Stimulated activated CD4-positive, alpha-beta T cell treated with anti-CD3 and anti-CD28 coated beads, Interleukin-2, amount 100 ng/mL, for 48 hours (primary cell): ENCODE measurements at regions not wholly inside any gene's neighbourhood (a gene's known extent, or its start where the extent isn't known, plus 50 kb on each side); places are given as distances from the start of the nearest gene placed in this dataset.
"Not testable (repeated sequence)": the region's sequence is repeated elsewhere in the genome, so short reads cannot be mapped to it uniquely, and the experiment has no call there.

Source experiments
- DNase-seq, 2 donors: peaks; one replicate each; pipeline ENCODE4 v3.0.0-alpha.2; 2020

DNA sequence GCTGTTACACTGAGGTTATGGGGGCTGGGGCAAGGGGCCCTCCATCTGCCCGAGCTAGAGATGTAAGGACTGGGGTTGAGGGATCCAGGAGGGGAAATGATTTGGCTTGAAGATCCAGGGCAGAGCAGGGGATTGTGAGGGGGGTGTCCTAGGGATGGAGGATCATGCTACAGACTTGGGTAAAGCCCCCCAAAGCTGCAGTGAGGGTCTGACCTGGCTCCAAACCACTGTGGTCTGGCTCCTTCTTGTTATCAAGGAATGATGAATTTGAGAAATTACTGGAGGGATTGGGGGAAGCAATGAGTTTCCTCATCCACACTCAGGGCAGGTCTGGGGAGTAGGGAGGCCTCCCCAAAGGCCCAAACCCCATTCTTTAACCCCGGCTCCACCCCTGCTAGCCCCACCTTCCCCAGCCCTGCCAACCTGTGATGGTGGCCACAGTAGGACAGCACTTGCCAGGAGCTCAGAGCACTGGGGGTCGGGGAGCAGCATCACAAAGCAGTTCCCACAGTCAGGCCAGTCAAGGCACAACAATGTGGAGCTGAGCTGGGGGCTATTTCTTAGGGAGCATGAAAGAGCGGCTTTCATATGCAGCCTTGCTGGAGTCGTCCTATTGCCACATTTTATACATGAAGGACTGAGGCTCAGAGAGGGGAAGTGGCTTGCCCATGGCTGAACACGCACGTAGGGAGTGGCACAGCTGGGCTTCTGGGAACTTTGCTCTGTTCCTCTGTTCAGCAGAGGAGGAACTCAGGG is 165.5 kb downstream of the EFNB1 start:
- DNase-seq: no peak

DNA sequence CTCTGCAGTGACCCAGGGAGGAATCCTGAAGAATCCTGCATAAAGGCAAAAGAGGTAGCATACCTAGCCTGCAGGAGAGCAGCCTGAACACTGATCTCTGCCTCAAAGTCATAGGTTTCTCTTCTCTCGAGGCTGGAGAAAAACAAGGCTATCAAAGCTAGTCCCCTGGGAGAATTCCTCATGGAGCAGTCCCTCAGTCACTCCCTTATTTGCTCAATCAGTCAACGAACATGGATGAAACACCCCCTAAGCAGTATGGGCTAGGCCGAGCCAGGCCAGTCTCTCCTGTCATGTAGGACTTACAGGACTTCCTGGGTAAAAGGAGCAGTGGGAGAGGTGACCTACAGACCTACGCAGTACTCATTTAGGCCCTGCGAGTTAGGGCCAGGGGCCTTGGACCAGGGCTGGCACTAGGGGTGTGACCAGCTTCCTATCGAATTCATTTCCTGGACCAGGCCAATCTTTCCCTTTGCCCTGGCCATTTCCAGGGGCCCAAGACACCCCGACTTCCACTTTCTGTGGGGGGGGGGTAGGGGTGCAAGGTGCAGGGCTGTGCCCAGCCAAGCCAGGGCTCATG is 164.1 kb downstream of the EFNB1 start:
- no peak for DNase-seq

DNA sequence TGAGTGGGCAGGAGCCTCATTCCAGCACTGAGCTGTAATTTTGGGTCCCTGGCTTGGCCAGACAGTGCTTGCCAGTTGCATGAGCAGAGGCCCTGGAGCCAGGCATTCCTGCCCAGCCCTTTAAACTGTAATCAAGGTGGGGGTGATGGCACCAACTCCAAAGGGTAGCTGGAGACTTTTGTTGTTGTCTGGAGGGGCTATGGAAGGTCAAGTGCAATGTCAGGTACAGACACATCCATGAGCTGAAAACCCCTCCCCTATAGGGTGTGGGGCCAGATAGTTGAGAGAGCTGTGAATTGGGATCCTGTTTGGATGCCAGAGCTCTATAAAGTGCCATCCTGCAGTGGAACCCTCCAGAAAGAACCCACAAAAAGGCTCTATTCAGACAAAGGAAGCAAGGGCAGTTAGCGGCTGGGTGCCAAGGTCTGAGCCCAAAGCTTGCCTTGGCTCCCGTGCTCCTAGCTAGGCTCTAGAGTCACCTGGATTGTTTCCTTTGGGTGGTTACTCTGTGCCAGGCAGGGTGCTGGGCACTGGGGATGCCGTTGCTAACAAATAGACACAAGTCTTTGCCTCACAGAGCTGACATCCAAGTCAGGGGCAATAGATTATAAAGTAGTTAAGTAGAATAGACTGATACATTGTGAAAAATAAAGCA is 163.0 kb downstream of the EFNB1 start:
- DNase-seq: no peak

DNA sequence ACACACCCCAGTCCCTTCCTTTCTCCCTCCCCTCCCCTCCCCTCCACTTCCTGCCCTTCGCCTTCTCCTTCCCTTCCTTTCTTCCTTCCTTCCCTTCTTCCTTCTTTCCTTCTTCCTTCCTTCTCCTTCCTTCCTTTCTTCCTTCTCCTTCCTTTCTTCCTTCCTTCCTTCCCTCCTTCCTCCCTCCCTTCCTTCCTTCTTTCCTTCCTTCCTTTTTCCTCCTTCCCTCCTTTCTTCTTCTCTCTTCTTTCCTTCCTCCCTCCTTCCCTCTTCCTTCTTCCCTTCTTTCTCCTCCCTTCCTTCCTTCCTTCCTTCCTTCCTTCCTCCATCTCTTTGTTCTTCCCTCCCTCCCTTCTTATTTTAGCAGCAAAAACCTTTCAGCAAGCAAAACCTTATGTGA is 162.1 kb downstream of the EFNB1 start:
- DNase-seq: no peak

DNA sequence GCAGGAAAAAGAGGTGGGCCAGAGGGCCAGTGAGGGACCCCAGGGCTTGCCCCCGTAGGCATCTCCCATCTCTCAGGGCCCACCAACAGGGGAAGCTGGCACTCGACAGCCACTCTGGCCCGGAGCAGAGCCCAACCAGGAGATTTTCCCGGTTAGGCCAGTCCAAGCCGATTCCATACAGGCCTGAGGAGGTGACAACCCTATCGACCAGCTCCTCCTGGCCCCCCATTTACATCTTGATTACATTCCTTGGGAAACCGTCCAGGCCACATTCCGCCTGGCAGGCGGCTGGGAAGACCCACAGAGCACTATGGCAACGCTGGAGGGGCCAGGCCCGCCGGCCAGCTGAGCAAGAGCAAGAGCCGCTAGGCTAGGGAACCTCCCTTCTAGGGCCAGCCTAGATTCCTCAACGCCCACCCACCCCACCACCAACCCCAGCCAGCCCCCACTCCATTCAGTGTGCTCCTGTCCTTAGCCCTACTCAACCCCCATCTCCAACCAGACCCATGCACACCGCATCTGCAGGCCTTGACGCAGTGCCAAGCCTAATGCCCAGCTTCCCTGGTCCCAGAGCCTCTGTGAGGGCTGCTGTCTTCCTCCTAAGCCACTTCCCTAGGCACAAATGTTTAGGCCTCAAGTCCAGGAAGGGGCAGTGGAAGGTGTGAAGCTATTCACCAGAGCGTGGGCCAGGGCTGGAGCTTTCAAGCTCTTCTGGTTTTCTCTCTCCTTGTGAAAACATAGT is 161.2 kb downstream of the EFNB1 start:
- DNase-seq: no peak

DNA sequence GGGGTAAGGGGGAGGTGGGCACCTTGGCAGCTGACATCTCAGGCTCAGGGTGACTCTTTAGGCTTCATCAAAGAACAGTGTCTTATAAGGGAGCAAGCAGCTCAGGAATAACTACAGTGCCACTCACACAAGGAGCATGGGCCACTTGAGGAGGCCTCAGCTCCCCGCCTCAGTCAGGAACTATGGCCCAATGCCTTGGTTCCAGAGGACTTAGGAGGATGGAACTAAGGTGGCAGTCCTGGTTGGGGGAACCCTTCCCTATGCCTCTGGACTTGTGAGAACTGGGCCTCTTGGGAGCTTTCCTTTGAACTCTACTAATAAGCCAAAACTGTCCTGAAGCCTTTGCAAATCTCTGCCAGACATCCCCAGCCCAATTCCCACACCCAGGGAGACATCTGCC is 160.6 kb downstream of the EFNB1 start:
- no peak for DNase-seq

DNA sequence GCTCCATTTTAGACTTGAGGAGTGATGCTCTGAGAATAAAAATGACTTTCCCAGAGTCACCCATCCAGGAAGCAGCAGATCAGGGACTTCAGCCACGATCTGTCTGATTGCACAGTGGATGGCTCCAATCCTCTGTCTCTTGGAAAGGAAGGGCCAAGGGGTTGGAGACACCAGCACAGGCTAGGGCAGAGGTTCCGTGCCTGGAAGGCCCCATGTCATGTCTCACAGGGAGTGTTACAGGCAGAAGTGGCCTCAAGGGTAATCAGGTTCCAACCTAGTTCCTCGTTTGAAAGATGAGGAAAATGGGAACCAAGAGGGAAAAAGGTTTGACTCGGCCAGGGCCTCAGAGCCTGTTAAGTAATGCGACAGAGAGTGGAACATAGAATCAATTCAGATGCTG is 160.0 kb downstream of the EFNB1 start:
- no peak for DNase-seq

DNA sequence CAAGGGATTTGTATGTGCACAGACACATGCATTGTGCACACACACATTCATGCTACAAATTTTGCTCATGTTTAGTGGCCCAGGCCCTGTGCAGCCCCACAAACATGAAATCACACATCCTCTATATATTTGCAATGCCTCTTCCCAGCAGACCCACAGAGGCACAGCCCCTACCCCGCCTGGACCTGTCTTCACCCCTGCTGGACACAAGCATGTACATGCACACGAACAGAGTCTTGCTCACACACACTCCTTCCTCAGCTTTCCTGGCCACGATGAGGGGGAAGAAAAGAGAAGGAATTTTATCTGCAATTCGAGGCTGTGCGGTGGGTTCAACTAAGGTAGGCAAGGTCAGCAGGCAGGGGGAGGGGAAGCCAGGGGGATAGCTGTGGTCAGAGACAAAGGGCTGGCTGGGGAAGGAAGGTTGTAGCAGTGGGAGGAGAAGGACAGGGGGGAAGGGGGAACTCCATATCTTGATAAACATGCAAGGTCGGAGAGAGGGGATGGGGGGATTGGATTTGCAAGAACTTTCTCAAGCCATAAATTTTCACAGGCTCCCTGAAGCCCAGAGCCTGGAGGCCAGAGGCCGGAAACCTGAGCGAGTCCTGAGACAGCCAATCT is 156.4 kb downstream of the EFNB1 start:
- no peak for DNase-seq

DNA sequence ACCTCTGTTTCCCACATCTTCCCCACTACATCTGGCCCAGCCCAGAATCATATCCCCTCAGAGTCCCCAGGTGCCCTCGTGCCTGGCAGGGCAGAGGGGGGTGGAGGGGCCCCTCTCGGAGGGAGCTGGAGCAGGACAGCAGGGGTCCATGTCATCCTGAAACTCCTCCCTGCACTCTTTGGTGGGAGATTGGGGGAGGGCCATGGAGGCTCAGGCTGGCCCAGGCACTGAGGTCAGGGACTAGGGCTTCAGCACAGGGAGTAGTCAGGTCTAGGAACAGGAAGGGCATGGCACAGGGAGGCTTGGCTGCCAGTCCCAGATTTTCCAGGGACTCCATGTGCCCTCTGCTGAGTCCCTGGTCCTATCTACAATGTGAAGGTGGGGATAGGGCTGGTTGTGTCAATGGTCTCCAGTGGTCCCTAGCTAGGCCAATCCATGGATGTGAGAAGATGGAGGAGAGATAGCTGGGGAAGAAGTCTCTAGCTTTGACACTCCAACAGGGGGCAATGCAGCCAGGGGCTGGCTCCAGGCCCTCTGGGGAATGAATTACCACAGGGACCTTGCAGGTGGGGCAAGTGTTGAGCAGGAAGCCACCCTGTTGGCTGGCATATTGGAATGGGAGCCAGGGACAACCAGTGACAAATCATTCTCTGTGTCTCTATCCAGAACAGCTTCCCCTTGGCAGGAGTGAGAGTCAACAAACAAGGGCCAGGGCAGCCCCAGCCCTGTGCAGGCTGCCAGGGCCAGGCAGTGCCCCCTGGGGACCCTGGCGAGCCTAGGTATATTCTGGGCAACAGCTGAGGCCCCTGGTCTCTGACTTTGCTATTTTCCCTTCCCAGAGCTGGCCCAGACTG is 154.4 kb downstream of the EFNB1 start:
- no peak for DNase-seq

DNA sequence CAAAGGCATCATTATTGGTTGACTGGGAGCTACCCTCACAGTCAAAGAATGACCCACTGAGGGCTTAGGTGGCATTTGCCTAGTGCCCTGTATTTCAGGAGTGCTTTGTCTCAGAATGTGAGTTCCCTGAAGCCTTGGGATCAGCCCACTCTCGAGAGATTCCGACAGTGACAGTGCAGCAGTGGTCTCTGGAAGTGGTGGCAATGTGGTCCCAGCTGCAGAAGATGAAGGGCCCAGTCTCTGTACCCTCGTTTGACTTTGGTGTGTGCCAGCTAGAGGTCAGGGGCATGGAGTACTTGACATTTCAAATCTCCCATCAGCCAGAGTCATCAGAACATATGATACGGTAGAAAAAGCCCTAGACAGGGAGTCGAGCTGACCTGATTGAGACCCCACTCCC is 153.7 kb downstream of the EFNB1 start:
- DNase-seq: no peak

DNA sequence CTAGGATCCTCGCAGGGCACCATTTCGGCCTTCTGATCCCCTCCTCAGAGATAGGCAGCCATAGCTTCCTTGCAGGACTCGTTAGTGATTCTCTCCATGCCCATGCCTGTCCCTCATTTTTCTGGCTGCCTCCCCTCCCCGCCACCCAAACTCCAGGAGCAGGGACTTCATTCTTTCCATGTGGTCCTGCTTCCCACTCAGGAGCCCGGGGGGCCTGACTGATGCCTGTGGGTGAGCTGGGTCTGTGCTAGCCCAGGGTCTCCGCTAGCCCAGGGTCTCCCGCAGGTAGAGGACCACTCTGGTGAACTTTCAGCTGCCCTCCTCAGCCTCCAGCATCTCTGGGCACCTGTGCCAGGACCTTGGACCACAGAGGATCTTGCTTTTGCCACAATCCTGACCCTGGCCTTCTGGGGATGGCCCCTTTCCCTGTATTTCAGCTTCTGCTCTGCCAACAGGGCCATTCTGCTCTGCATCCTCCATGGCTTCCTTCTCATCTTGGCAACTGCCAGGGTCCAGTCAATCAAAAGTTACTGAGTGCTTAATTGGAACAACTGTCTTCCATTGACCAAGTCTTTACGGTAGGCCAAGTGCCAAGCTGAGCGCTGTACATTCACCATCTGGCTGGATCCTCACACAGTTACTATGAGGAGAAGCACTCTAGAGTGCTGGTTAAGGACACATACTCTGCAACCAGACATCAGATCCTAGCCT is 152.2 kb downstream of the EFNB1 start:
- DNase-seq: no peak

DNA sequence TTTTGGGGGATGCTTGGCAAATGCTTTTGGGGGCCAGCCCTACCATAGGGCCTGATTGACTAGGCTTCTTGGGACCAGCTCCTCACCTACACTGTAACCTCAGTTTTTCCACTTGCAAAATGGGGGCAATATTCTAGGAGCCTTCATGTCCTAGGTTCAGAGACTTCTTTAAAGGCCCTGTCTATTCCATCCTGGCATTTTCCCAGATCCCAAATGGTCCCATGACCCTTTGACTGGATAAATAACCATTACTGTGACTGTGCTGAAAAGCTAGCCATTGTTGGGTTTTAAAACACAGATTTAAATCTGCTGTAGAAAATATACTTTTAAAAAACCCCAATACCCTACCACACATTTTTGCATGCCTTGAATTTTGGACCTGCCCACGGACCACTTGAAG is 149.8 kb downstream of the EFNB1 start:
- no peak for DNase-seq

DNA sequence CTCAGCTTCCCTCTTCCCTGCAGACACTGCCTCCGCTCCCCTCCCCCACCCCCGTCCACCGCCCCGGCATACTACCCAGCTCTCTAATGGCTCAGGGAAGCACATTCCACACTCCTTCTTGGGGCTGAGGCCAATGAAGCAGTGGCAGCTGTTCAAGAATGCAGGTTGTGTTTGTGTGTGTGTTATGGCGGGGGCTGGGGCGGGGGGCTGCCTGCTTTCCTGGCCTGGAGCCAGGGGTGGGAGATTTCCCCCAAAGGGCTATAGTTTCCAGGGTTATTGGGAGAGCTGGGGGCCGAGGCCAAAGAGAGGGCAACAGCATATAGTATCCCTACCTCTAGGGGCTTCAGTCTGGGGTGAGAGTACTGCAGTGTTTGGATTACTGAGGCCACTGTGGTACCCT is 149.4 kb downstream of the EFNB1 start:
- no peak for DNase-seq

DNA sequence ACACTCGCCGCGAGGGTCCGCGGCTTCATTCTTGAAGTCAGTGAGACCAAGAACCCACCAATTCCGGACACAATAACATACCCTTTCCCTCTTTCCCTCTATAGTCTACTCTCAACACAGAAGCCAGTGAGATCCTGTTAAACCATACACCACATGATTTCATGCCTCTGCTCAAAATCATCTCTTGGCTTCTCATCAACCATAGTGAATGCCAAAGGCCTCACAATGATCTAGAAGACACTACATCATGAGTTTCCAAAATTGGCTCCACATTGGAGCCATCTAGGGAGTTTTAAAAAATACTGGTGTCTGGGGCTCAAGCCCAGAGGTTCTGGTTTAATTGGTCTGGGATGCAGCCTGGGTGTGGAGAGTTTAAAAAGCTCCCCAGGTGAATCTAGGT is 124.5 kb downstream of the EFNB1 start:
- DNase-seq: no peak

DNA sequence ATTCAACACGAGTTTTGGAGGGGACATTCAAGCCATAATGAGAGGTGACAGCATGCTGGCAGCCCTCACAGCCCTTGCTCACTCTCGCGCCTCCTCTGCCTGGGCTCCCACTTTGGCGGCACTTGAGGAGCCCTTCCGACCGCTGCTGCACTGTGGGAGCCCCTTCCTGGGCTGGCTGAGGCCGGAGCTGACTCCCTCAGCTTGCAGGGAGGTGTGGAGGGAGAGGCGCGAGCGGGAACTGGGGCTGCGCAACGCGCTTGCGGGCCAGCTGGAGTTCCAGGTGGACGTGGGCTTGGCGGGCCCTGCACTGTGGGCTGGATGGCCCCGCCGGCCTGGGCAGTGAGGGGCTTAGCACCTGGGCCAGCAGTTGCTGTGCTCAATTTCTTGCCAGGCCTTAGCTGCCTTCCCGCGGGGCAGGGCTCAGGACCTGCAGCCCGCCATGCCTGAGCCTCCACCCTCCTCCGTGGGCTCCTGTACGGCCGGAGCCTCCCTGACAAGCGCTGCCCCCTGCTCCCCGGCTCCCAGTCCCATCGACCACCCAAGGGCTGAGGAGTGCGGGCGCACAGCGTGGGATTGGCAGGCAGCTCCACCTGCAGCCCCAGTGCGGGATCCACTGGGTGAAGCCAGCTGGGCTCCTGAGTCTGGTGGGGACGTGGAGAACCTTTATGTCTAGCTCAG is 123.3 kb downstream of the EFNB1 start:
- DNase-seq: not testable (repeated sequence)

DNA sequence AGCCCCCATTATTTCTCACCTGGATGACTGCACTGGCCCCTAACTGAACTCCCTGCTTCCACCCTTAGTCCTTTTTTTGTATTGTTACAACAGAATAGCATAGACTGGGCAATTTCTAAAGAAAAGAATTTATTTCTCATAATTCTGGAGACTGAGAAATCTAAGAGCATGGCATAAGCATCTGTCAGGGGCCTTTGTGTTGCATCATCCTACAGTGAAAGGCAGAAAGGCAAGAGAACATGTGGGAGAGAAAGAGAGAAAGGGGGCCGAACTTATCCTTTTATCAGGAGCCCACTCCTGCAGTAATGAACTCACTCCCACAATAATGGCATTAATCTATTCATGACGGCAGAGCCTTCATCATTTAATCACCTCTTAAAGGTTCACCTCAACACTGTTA is 122.1 kb downstream of the EFNB1 start:
- no peak for DNase-seq

DNA sequence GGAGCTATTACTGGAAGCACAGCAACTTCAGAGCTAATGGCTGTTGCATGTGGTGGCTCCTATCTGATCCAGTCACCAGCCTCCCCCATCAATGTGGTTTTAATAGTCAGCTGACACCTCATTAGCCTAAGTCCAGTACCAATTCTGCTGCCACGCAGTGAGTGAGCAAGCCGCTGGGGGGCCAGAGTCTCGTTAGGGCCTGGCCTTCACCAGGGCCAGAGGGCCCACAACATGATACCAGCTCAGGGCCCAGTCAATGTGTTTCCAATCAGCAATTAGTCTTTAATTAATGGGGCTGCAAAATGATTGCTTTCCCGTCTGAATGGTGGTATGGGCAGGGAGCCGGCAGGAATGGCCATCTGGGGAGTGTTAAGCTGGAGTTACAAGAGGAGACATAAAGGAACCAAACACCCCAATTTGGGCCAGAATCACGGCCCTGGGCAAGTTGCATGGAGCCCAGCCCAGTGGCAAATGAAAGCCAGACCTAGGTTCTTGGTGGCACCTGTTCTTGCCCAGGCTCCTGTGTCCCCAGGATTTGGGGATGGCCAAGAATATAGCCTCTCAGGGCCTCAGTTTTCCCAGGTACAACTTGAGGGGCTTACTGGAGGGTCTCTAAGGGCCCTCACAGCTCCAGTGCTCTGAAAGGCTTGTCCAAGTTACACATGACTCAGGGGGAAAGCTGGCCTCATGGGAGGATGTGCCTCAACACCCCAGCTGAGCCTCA is 119.2 kb downstream of the EFNB1 start:
- no peak for DNase-seq

DNA sequence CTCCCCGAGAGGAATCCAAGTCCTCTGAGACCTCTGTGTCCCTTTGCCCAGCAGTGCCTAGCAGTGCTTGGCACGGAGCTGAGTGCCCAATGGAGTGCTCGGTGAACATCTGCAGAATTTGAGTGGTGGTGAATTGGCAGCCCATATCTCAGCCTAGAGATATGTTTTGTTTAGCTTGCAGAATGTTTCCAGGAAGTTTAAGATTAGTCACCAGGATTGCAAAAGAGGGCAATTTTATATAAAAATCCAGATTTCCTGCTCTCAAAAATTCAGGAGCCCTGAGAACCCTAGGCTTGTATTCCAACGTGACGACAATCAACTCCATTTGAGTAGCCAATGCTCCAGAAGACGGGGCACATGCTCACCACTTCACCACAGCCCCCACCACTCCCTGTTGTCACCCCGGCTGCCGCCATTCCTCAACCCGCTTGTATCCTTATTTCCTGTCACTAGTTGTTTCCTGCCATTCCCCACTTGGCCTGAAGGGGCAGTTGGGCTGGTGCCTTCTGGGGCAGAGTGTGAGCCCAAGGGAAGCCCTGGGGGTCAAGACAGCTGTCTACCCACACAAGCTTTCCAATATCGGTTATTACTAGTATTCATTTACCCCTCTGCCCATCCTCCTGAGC is 116.9 kb downstream of the EFNB1 start:
- DNase-seq: no peak

DNA sequence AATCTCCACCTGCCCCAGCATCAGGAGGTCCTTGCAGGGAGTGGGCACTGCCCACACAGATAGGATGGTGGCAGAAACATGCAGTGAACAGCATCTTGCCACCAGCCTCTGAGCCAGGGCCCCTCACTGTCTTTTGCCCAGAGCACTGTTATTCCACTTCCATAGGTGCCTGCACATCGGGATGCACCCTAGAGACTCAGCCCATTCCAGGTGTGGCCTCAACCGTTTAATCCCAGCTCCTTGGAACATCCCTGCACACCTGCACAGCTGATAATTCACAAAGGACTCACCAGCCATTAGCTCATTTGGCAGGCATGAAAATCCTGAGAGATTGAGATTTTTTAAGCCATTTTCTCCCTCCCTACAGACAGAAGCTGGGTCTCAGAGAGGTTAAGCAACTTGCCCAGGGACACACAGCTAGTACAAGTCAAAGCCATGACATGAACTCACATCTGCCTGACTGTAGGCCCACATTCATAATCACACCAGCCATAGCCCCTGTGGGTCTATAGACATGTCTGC is 116.3 kb downstream of the EFNB1 start:
- DNase-seq: no peak

DNA sequence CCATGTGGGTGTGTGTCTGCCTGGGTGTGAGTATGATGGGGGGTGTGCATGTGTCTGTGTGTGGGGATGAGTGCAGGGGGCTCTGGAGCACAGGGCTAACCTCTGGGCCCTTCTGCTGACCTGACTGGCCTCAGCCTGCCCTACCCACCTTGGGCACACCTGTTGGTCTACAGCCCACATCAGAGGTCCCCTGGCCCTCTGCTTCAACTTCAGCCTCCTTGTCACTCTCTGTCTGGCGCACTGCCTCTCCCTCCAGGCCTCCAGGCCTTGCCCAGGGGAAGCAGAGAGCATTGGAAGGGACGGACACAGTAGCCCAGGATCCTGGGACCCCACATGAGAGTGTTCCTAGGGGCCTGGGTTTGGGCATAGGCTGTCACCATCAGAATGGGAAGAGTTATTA is 115.4 kb downstream of the EFNB1 start:
- no peak for DNase-seq
